IMR-90 (cell line): ENCODE measurements at regions not wholly inside any gene's neighbourhood (a gene's known extent, or its start where the extent isn't known, plus 50 kb on each side); places are given as distances from the start of the nearest gene placed in this dataset.

ENCODE experiments used
- CEBPB ChIP-seq: IDR thresholded peaks from 2 replicates; pipeline ENCODE4 v1.6.1; 2012; ENCODE audit warnings: low read depth, low read length, improper control_type of control experiment
- RFX5 ChIP-seq: IDR thresholded peaks from 2 replicates; pipeline ENCODE4 v1.8.0; 2012; ENCODE audit warnings: low read depth, mild to moderate bottlenecking, low read length, moderate library complexity
- TF ChIP-seq, protein P1 (sequence below): conservative IDR thresholded peaks from 2 replicates; pipeline ENCODE4 v1.5.1; 2012; ENCODE audit warnings: mild to moderate bottlenecking, low read depth, low read length, improper control_type of control experiment

DNA sequence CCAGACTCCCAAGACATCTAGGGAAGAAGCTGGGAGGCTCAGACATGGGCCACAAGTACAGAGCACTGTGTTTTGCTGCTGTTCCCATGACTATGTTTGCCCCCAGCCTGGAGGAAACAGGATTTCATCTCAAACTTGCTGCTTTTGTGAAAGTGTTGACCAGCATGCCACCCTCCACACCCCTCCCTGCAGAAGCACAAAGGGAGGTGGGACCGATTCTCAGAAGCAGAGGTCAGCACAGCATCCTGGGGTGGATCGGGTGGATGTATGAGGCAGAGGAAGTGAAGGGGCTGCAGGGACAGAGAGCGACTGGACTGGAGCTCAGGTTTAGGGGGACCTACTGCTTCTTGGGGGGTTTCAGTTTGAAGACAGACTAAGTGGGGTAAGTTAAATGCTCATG is 209.2 kb downstream of the ZNF516 start:
- TF ChIP-seq, protein P1, sequence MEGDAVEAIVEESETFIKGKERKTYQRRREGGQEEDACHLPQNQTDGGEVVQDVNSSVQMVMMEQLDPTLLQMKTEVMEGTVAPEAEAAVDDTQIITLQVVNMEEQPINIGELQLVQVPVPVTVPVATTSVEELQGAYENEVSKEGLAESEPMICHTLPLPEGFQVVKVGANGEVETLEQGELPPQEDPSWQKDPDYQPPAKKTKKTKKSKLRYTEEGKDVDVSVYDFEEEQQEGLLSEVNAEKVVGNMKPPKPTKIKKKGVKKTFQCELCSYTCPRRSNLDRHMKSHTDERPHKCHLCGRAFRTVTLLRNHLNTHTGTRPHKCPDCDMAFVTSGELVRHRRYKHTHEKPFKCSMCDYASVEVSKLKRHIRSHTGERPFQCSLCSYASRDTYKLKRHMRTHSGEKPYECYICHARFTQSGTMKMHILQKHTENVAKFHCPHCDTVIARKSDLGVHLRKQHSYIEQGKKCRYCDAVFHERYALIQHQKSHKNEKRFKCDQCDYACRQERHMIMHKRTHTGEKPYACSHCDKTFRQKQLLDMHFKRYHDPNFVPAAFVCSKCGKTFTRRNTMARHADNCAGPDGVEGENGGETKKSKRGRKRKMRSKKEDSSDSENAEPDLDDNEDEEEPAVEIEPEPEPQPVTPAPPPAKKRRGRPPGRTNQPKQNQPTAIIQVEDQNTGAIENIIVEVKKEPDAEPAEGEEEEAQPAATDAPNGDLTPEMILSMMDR: no peak
- TF ChIP-seq CEBPB (no peak), RFX5 (no peak)
